ENCODE measurements at regions not wholly inside any gene's neighbourhood (a gene's known extent, or its start where the extent isn't known, plus 50 kb on each side); places are given as distances from the start of the nearest gene placed in this dataset.

DNA sequence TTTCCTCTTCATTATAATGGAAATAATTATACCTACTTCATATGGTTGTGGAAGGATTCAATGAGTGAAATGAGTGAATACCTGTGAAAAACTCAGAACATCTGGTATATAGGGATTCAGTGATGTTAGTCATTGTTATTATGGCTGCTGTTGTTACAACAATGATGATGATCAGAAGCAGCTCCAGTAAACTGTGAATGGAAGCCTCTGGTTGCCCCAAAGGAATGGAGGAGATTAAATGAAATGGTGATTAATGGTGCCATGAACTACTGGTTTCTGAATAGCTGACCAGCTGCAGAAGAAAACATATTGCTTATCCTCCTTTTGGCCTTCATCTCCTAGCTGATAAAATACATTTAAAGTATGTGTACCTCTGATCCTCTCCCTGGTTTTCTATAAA, 372.0 kb downstream of the ARHGEF28 start:
- Mint-ChIP-seq H3K4me1 (ENCODE audit: low read depth) (no peaks in the 10 kb centered on the region), H3K9me3 (ENCODE audit: low read depth) (peaks cover under 1% of the 10 kb centered on the region), H3K4me3 (ENCODE audit: unreplicated experiment) (no peak overlapping the region), H3K27ac (ENCODE audit: unreplicated experiment) (no peak overlapping the region), H3K36me3 (ENCODE audit: low read depth) (peaks cover 1% of the 10 kb centered on the region), H3K27me3 (ENCODE audit: low read depth) (peaks cover 2% of the 10 kb centered on the region)
- no peak for TF ChIP-seq CTCF (IDR thresholded peaks at IDR 0.05)
- no peak for DNase-seq (ENCODE audit: low spot score)

DNA sequence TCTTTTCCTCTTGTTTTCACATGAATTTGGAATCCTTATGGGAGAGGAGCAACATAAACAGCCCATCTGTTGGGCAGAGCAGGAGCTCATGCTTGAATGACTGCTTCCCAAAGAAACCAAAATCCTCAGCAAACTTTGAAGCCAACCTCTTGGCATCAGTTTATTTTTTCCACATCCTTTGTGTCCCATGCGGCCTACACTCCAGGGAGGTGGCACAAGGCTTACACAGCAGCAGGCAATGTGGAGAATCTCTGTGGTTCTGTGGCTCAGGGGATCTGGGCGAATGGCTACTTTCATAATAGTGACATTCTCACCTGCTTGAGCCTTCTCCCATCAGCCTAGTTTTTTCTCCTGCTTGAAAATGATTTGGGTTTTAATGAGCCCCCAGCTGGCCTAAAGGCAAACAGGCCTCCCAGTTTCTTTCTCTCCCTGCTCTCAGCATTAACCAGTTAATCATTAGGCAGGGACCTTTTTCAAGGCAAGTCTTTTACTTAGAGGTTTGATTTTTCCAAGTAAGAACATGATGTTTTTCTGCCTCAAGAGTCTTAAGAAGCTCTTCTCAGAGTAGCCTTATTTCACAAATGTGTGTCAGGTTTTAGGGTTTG, 370.3 kb downstream of the ARHGEF28 start:
- H3K4me1 Mint-ChIP-seq (ENCODE audit: low read depth): no peaks in the 10 kb centered on the region
- DNase-seq (ENCODE audit: low spot score): no peak
- no peak overlapping the region for H3K4me3 Mint-ChIP-seq (ENCODE audit: unreplicated experiment)
- no peaks in the 10 kb centered on the region for H3K36me3 Mint-ChIP-seq (ENCODE audit: low read depth)
- no peak for TF ChIP-seq CTCF (IDR thresholded peaks at IDR 0.05)
- peaks cover 2% of the 10 kb centered on the region for H3K27me3 Mint-ChIP-seq (ENCODE audit: low read depth)
- H3K27ac Mint-ChIP-seq (ENCODE audit: unreplicated experiment): no peak overlapping the region
- H3K9me3 Mint-ChIP-seq (ENCODE audit: low read depth): no peaks in the 10 kb centered on the region

- H3K36me3 Mint-ChIP-seq (ENCODE audit: low read depth): no peaks in the 10 kb centered on the region
- no peaks in the 10 kb centered on the region for H3K4me1 Mint-ChIP-seq (ENCODE audit: low read depth)
- H3K27ac Mint-ChIP-seq (ENCODE audit: unreplicated experiment): no peak overlapping the region
Measured at GRCh38 chr5:73994963-73995362, 369.0 kb downstream of the ARHGEF28 start.

More at GRCh38 chr5:73994963-73995362, 369.0 kb downstream of the ARHGEF28 start:
- DNase-seq (ENCODE audit: low spot score): no peak
- H3K27me3 Mint-ChIP-seq (ENCODE audit: low read depth): no peaks in the 10 kb centered on the region
- peak; percentile 14 for TF ChIP-seq CTCF (IDR thresholded peaks at IDR 0.05)
- no peak overlapping the region for H3K4me3 Mint-ChIP-seq (ENCODE audit: unreplicated experiment)
- no peaks in the 10 kb centered on the region for H3K9me3 Mint-ChIP-seq (ENCODE audit: low read depth)
